ENCODE measurements at regions not wholly inside any gene's neighbourhood (a gene's known extent, or its start where the extent isn't known, plus 50 kb on each side); places are given as distances from the start of the nearest gene placed in this dataset.
A peak's percentile ranks its signal among the peaks of the same experiment; 100 is the strongest.
"Not testable (repeated sequence)": the region's sequence is repeated elsewhere in the genome, so short reads cannot be mapped to it uniquely, and the experiment has no call there.

GRCh38 chr1:81314513-81315233 is 486.1 kb upstream of the ADGRL2 start:
- no peak for DNase-seq

- no peak for DNase-seq
These were observed 487.4 kb upstream of the ADGRL2 start for GRCh38 chr1:81313289-81313688.

GRCh38 chr1:81312272-81312754 is 488.4 kb upstream of the ADGRL2 start:
- DNase-seq = no peak

- DNase-seq = no peak
These were observed 490.5 kb upstream of the ADGRL2 start for GRCh38 chr1:81310250-81310649.

GRCh38 chr1:81308191-81308590 is 492.5 kb upstream of the ADGRL2 start:
- no peak for DNase-seq

- DNase-seq = no peak
These were observed 492.9 kb upstream of the ADGRL2 start for GRCh38 chr1:81307786-81308185.

GRCh38 chr1:81305997-81306452 is 494.7 kb upstream of the ADGRL2 start:
- DNase-seq = peak; percentile 40

GRCh38 chr1:81304187-81304586 is 496.5 kb upstream of the ADGRL2 start:
- no peak for DNase-seq

- no peak for DNase-seq
These were observed 500.8 kb upstream of the ADGRL2 start for GRCh38 chr1:81299892-81300291.

- no peak for DNase-seq
These were observed 502.5 kb upstream of the ADGRL2 start for GRCh38 chr1:81298266-81298665.

GRCh38 chr1:81296601-81297000 is 504.1 kb upstream of the ADGRL2 start:
- no peak for DNase-seq

- no peak for DNase-seq
These were observed 510.4 kb upstream of the ADGRL2 start for GRCh38 chr1:81290326-81290725.

GRCh38 chr1:81288689-81289088 is 512.0 kb upstream of the ADGRL2 start:
- no peak for DNase-seq

- no peak for DNase-seq
These were observed 513.2 kb upstream of the ADGRL2 start for GRCh38 chr1:81287411-81288080.

- no peak for DNase-seq
These were observed 530.7 kb upstream of the ADGRL2 start for GRCh38 chr1:81270051-81270450.

GRCh38 chr1:81264976-81265375 is 535.8 kb upstream of the ADGRL2 start:
- no peak for DNase-seq

GRCh38 chr1:81259625-81260411 is 540.9 kb upstream of the ADGRL2 start:
- DNase-seq = no peak

- DNase-seq = no peak
These were observed 546.2 kb upstream of the ADGRL2 start for GRCh38 chr1:81254560-81254959.

- no peak for DNase-seq
These were observed 546.7 kb upstream of the ADGRL2 start for GRCh38 chr1:81254068-81254467.

GRCh38 chr1:81252471-81253151 is 548.1 kb upstream of the ADGRL2 start:
- no peak for DNase-seq

- not testable (repeated sequence) for DNase-seq
These were observed 549.9 kb upstream of the ADGRL2 start for GRCh38 chr1:81250825-81251224.

- not testable (repeated sequence) for DNase-seq
These were observed 555.5 kb upstream of the ADGRL2 start for GRCh38 chr1:81245084-81245715.

Measured in NCI-H1436 treated with DMSO at 0.1 percent for 48 hours (cell line).